GM12878 (cell line): ENCODE measurements at regions not wholly inside any gene's neighbourhood (a gene's known extent, or its start where the extent isn't known, plus 50 kb on each side); places are given as distances from the start of the nearest gene placed in this dataset.

ENCODE experiments used
- ATAC-seq: fragments of 200-7000 bp; cut with Tn5 transposase; 3 replicates; pipeline ENCODE4 v1.9.1; 2020; ENCODE audit warnings: mild to moderate bottlenecking, moderate library complexity
- BruUV-seq: library from RNA; stranded (reverse); fragments of 400-500 nt; replicated peaks from 2 replicates; lab custom pipeline; 2021; lab: Mats Ljungman, UMichigan
- CTCF ChIA-PET: fragments of 300-600 bp; sonication (Branson Sonifier 250); formaldehyde crosslinking; extraction: SDS; loops from one replicate; lab custom pipeline; 2021; ENCODE audit warnings: inconsistent platforms; lab: Yijun Ruan, JAX
- POLR2A ChIA-PET: fragments of 350-600 bp; formaldehyde crosslinking; extraction: SDS; loops from one replicate; lab custom pipeline; 2021; ENCODE audit warnings: inconsistent platforms; lab: Charles Lee
- RAD21 ChIA-PET: fragments of 300-600 bp; sonication (Branson Sonifier 250); formaldehyde crosslinking; loops from one replicate; lab custom pipeline; 2023; ENCODE audit warnings: antibody characterized with exemption; ENCODE audit not compliant: unreplicated experiment; lab: Charles Lee
- SMC1A ChIA-PET: fragments of 300-600 bp; sonication (Branson Sonifier 250); formaldehyde crosslinking; loops from one replicate; lab custom pipeline; 2023; ENCODE audit not compliant: unreplicated experiment, uncharacterized antibody; lab: Charles Lee
- DNase-seq: peaks from one replicate; pipeline ENCODE4 v3.0.0-alpha.2; 2011; ENCODE audit warnings: low read depth, low spot score
- FAIRE-seq: peaks from 3 replicates; lab custom pipeline; 2011; peaks lifted over from hg19 to GRCh38; lab: Jason Lieb, UNC
- H2AFZ ChIP-seq: 2 replicates; pipeline ENCODE4 v1.6.0; 2011; ENCODE audit warnings: low read depth, low read length, control low read depth; ENCODE audit not compliant: control insufficient read depth
- H3K27ac ChIP-seq: 2 replicates; pipeline ENCODE4 v1.5.1; 2011; ENCODE audit warnings: control low read depth; ENCODE audit not compliant: control insufficient read depth, insufficient read depth
- H3K27me3 ChIP-seq, 2 experiments: replicated peaks in 1 of 2; 2 replicates each; pipeline versions ENCODE4 v1.6.0 to v1.6.1; 2011; ENCODE audit warnings: low read length in 1 of 2; ENCODE audit not compliant: control insufficient read depth in 2 of 2, insufficient read depth in 2 of 2
- H3K36me3 ChIP-seq, 2 experiments: 2 replicates each; pipeline ENCODE4 v1.5.1; 2011; ENCODE audit warnings: low read length in 1 of 2; ENCODE audit not compliant: control insufficient read depth in 2 of 2, insufficient read depth in 2 of 2
- H3K4me1 ChIP-seq: 2 replicates; pipeline ENCODE4 v1.6.1; 2011; ENCODE audit warnings: mild to moderate bottlenecking, low read length, moderate library complexity, mixed read lengths; ENCODE audit not compliant: control insufficient read depth, insufficient read depth
- H3K4me2 ChIP-seq: 2 replicates; pipeline ENCODE4 v1.6.0; 2011; ENCODE audit warnings: control low read depth; ENCODE audit not compliant: control insufficient read depth, insufficient read depth
- H3K4me3 ChIP-seq: fragments of 200-600 bp; sonication (generic); 2 replicates; pipeline ENCODE4 v1.5.1; 2016
- H3K79me2 ChIP-seq: 2 replicates; pipeline ENCODE4 v1.6.0; 2011; ENCODE audit warnings: low read length; ENCODE audit not compliant: control insufficient read depth, insufficient read depth
- H3K9ac ChIP-seq: 2 replicates; pipeline ENCODE4 v1.8.0; 2011; ENCODE audit warnings: low read length, control low read depth, mixed read lengths; ENCODE audit not compliant: control insufficient read depth, insufficient read depth
- H3K9me3 ChIP-seq: replicated peaks from 3 replicates; pipeline ENCODE4 v1.5.1; 2011; ENCODE audit warnings: mild to moderate bottlenecking, low read length; ENCODE audit not compliant: control insufficient read depth, insufficient read depth
- H4K20me1 ChIP-seq: 2 replicates; pipeline ENCODE4 v1.6.0; 2011; ENCODE audit not compliant: control insufficient read depth, insufficient read depth
- CEBPB ChIP-seq, 2 experiments: fragments of 150-350 bp in 1 of 2; IDR thresholded peaks; 2 replicates each; pipeline ENCODE4 v1.6.1; 2012 to 2014; ENCODE audit warnings: low read depth in 2 of 2, low read length in 2 of 2, borderline replicate concordance in 1 of 2, inconsistent platforms in 1 of 2
- FOXM1 ChIP-seq: IDR thresholded peaks from 2 replicates; pipeline ENCODE4 v1.6.1; 2012; ENCODE audit warnings: low read depth, mild to moderate bottlenecking, inconsistent platforms, low read length, moderate library complexity
- HDAC2 ChIP-seq: fragments of 200-600 bp; sonication (generic); IDR thresholded peaks from 2 replicates; pipeline ENCODE4 v1.6.1; 2017
- NR2C2 ChIP-seq: IDR thresholded peaks from 2 replicates; pipeline ENCODE4 v1.6.1; 2011; ENCODE audit warnings: borderline replicate concordance, low read depth; ENCODE audit not compliant: control insufficient read depth, insufficient read length
- PML ChIP-seq: IDR thresholded peaks from 2 replicates; pipeline ENCODE4 v1.6.1; 2012; ENCODE audit warnings: low read length, inconsistent platforms
- POLR2AphosphoS5 ChIP-seq: IDR thresholded peaks from 2 replicates; pipeline ENCODE4 v1.6.1; 2011; ENCODE audit warnings: mild to moderate bottlenecking, low read length, inconsistent platforms
- SMAD1 ChIP-seq: fragments of 450-650 bp; IDR thresholded peaks from 2 replicates; pipeline ENCODE4 v1.6.1; 2018; ENCODE audit warnings: mild to moderate bottlenecking, low read depth; ENCODE audit not compliant: partially characterized antibody
- TARDBP ChIP-seq: IDR thresholded peaks from 2 replicates; pipeline ENCODE4 v1.6.1; 2016; ENCODE audit warnings: borderline replicate concordance
- YBX1 ChIP-seq: fragments of 450-650 bp; IDR thresholded peaks from 2 replicates; pipeline ENCODE4 v1.6.1; 2016; ENCODE audit warnings: antibody characterized with exemption
- ZNF207 ChIP-seq: fragments of 450-650 bp; IDR thresholded peaks from 2 replicates; pipeline ENCODE4 v1.6.1; 2014; ENCODE audit warnings: antibody characterized with exemption, mild to moderate bottlenecking, borderline replicate concordance
- ZNF274 ChIP-seq: IDR thresholded peaks from one replicate; pipeline ENCODE4 v1.8.0; 2011; ENCODE audit not compliant: insufficient read length, insufficient read depth
- in situ Hi-C: fragments of 300-500 bp; cut with MboI; formaldehyde crosslinking; loops from 9 replicates; pipeline ENCODE4 v1.14.3; 2018; ENCODE audit warnings: mixed read lengths
- intact Hi-C: fragments of 100-400 bp; cut with micrococcal nuclease; formaldehyde crosslinking; loops from one replicate; pipeline ENCODE4 v1.14.2; 2022; ENCODE audit not compliant: unreplicated experiment
- TF ChIP-seq, protein P1 (sequence below): fragments of 450-650 bp; IDR thresholded peaks from 2 replicates; pipeline ENCODE4 v1.6.1; 2016; ENCODE audit warnings: mild to moderate bottlenecking
- TF ChIP-seq, protein P2 (sequence below): fragments of 450-650 bp; formaldehyde crosslinking; IDR thresholded peaks from 2 replicates; pipeline ENCODE4 v1.5.0; 2022; ENCODE audit warnings: mild to moderate bottlenecking, missing genetic modification characterization
- TF ChIP-seq, protein P3 (sequence below): fragments of 450-650 bp; conservative IDR thresholded peaks from 2 replicates; pipeline ENCODE4 v1.6.1; 2017; ENCODE audit warnings: mild to moderate bottlenecking, moderate library complexity

DNA sequence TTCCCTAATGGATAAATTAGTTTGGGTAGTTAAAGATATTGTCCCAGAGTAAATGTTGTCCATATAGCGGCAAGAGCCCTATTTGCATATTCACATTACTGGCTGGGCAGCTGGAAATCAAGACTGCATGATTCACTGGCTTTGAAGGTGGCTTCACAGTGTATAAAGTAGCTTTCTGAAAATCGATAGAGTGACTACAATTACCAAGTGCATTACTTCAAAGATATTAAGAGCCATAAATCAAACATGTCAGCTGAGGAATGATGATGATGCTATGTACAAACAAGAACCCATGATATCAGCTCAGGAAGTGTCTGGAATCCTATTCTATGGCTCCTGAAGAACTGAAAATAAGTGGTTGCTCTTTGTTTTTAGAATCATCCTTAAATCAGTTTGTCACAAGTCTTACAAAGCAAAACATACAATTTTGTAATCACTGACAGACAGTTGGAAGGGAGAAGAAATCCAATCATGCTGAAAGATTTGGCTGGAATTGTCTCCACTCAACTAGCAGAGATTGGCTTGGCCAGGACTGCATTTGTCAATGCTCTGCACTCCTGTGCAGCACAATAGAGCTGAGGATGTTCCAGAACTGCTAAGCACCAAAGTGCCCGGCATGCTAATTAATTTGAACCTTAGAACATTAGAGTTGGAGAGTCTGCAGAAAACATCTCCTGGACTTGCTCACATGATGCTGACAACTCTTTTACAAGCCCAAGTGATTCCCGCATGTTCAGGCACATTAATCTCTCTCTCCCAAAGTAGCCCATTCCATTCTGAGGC is 77.9 kb upstream of the B3GAT2 start (continued):
- TF ChIP-seq, protein P1, sequence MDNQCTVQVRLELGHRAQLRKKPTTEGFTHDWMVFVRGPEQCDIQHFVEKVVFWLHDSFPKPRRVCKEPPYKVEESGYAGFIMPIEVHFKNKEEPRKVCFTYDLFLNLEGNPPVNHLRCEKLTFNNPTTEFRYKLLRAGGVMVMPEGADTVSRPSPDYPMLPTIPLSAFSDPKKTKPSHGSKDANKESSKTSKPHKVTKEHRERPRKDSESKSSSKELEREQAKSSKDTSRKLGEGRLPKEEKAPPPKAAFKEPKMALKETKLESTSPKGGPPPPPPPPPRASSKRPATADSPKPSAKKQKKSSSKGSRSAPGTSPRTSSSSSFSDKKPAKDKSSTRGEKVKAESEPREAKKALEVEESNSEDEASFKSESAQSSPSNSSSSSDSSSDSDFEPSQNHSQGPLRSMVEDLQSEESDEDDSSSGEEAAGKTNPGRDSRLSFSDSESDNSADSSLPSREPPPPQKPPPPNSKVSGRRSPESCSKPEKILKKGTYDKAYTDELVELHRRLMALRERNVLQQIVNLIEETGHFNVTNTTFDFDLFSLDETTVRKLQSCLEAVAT, result no peak
- no peak for TF ChIP-seq FOXM1
- no peak for TF ChIP-seq ZNF207
- TF ChIP-seq PML, result no peak
- TF ChIP-seq TARDBP, result no peak

DNA sequence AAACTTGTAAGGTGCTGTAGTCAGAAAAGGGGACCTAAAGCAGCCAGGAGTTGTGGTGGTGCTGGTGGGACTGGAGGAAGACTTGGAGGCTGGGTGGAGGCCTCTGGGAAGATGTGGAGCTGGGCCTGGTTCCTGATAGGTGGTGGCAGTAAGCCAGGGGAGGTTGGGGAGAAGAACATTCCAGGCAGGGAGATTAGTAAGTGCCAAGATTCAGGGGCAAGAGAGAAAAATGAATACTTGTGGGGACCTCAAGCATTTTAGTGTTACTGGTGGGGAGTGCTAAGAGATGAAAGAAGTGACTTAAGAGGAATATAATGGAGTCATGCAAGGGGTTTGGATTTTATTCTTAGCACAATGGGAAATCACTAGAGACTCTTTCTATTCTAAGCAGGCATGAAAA is 79.0 kb upstream of the B3GAT2 start:
- BruUV-seq, result no TSS peak
- intact Hi-C loops (no loop called here), in situ Hi-C loops (no loop called here)
- H3K9me3 ChIP-seq, result no peaks in the 10 kb centered on the region
- CTCF ChIA-PET, result no interaction called here
- H3K9ac ChIP-seq, result no peak overlapping the region
- RAD21 ChIA-PET, result no interaction called here
- H3K79me2 ChIP-seq, result no peaks in the 10 kb centered on the region
- no peaks in the 10 kb centered on the region for H3K4me1 ChIP-seq
- POLR2A ChIA-PET, result no interaction called here
- no peak overlapping the region for H3K4me2 ChIP-seq
- FAIRE-seq (no peak), DNase-seq (no peak), ATAC-seq (no peak)
- SMC1A ChIA-PET, result interaction anchor here (1.0 kb wide), 1 partner anchor 8 kb away, joined by 3 read pairs; no protein-coding TSS in a partner anchor
- no peaks in the 10 kb centered on the region for H3K36me3 ChIP-seq
- no peak overlapping the region for H3K27ac ChIP-seq
- no peak overlapping the region for H3K4me3 ChIP-seq
- H4K20me1 ChIP-seq, result no peaks in the 10 kb centered on the region
- no peaks in the 10 kb centered on the region; a peak in 2 of 4 replicates for H3K27me3 ChIP-seq
- H2AFZ ChIP-seq, result no peak overlapping the region
- TF ChIP-seq YBX1 (no peak), POLR2AphosphoS5 (no peak), SMAD1 (no peak), NR2C2 (no peak), HDAC2 (no peak), ZNF274 (no peak), CEBPB (IDR thresholded peaks at IDR 0.05; ENCODE audit: borderline replicate concordance in 1 of 2, low read depth in 2 of 2, low read length in 2 of 2) (no peak)
- TF ChIP-seq, protein P2, sequence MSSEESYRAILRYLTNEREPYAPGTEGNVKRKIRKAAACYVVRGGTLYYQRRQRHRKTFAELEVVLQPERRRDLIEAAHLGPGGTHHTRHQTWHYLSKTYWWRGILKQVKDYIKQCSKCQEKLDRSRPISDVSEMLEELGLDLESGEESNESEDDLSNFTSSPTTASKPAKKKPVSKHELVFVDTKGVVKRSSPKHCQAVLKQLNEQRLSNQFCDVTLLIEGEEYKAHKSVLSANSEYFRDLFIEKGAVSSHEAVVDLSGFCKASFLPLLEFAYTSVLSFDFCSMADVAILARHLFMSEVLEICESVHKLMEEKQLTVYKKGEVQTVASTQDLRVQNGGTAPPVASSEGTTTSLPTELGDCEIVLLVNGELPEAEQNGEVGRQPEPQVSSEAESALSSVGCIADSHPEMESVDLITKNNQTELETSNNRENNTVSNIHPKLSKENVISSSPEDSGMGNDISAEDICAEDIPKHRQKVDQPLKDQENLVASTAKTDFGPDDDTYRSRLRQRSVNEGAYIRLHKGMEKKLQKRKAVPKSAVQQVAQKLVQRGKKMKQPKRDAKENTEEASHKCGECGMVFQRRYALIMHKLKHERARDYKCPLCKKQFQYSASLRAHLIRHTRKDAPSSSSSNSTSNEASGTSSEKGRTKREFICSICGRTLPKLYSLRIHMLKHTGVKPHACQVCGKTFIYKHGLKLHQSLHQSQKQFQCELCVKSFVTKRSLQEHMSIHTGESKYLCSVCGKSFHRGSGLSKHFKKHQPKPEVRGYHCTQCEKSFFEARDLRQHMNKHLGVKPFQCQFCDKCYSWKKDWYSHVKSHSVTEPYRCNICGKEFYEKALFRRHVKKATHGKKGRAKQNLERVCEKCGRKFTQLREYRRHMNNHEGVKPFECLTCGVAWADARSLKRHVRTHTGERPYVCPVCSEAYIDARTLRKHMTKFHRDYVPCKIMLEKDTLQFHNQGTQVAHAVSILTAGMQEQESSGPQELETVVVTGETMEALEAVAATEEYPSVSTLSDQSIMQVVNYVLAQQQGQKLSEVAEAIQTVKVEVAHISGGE (CRISPR knock-in tag), result no peak
- TF ChIP-seq, protein P3, sequence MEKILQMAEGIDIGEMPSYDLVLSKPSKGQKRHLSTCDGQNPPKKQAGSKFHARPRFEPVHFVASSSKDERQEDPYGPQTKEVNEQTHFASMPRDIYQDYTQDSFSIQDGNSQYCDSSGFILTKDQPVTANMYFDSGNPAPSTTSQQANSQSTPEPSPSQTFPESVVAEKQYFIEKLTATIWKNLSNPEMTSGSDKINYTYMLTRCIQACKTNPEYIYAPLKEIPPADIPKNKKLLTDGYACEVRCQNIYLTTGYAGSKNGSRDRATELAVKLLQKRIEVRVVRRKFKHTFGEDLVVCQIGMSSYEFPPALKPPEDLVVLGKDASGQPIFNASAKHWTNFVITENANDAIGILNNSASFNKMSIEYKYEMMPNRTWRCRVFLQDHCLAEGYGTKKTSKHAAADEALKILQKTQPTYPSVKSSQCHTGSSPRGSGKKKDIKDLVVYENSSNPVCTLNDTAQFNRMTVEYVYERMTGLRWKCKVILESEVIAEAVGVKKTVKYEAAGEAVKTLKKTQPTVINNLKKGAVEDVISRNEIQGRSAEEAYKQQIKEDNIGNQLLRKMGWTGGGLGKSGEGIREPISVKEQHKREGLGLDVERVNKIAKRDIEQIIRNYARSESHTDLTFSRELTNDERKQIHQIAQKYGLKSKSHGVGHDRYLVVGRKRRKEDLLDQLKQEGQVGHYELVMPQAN, result no peak
